NT2/D1 (cell line): ENCODE measurements at regions not wholly inside any gene's neighbourhood (a gene's known extent, or its start where the extent isn't known, plus 50 kb on each side); places are given as distances from the start of the nearest gene placed in this dataset.

Experiments used
- SUZ12 ChIP-seq: IDR thresholded peaks from 2 replicates; pipeline ENCODE4 v1.6.1; 2011; ENCODE audit not compliant: insufficient read length, insufficient read depth; ENCODE audit errors: extremely low read depth
- ZNF274 ChIP-seq: IDR thresholded peaks from 2 replicates; pipeline ENCODE4 v1.6.1; 2011; ENCODE audit warnings: mild to moderate bottlenecking, low read depth, low read length

GRCh38 chr11:96715208-96715607 lies 325.4 kb downstream of the JRKL start:
- TF ChIP-seq ZNF274 (no peak), SUZ12 (no peak)
